Neural cell (in vitro differentiated cells): ENCODE measurements at regions not wholly inside any gene's neighbourhood (a gene's known extent, or its start where the extent isn't known, plus 50 kb on each side); places are given as distances from the start of the nearest gene placed in this dataset.

Source experiments
- H2AFZ ChIP-seq: fragments of 200-600, 300-800 bp; sonication (generic), shearing (Covaris generic); 2 replicates; pipeline ENCODE4 v1.6.0; 2014; ENCODE audit warnings: low read depth, mild to moderate bottlenecking, antibody characterized with exemption, low read length, moderate library complexity
- H3F3A ChIP-seq: fragments of 200-600 bp; shearing (Covaris generic); 2 replicates; pipeline ENCODE4 v1.6.1; 2016; ENCODE audit warnings: mild to moderate bottlenecking, moderate library complexity, mixed read lengths, antibody characterized with exemption, low read length; ENCODE audit not compliant: insufficient read depth, poor library complexity, severe bottlenecking
- H3K27ac ChIP-seq: fragments of 200-600, 300-800 bp; sonication (generic), shearing (Covaris generic); 2 replicates; pipeline ENCODE4 v1.5.1; 2014; ENCODE audit warnings: mild to moderate bottlenecking, low read length, moderate library complexity
- H3K27me3 ChIP-seq: fragments of 300-800, 200-600 bp; sonication (generic), shearing (Covaris generic); 2 replicates; pipeline ENCODE4 v1.6.0; 2014; ENCODE audit warnings: mild to moderate bottlenecking, low read depth, low read length, moderate library complexity; ENCODE audit not compliant: insufficient read depth
- H3K36me3 ChIP-seq: fragments of 300-800, 200-600 bp; sonication (generic), shearing (Covaris generic); 2 replicates; pipeline ENCODE4 v1.5.1; 2014; ENCODE audit warnings: mild to moderate bottlenecking, antibody characterized with exemption, low read length, moderate library complexity; ENCODE audit not compliant: insufficient read depth
- H3K4me2 ChIP-seq: fragments of 300-800, 200-600 bp; sonication (generic), shearing (Covaris generic); 2 replicates; pipeline ENCODE4 v1.6.0; 2014; ENCODE audit warnings: mild to moderate bottlenecking, low read length
- H3K4me3 ChIP-seq: fragments of 300-800, 200-600 bp; sonication (generic), shearing (Covaris generic); 2 replicates; pipeline ENCODE4 v1.5.1; 2014; ENCODE audit warnings: mild to moderate bottlenecking, low read length, moderate library complexity
- H3K79me2 ChIP-seq: fragments of 200-600 bp; shearing (Covaris generic); replicated peaks from 2 replicates; pipeline ENCODE4 v1.6.0; 2014; ENCODE audit warnings: mild to moderate bottlenecking, low read length, moderate library complexity; ENCODE audit not compliant: insufficient read depth
- H3K9ac ChIP-seq: fragments of 300-800, 200-600 bp; sonication (generic), shearing (Covaris generic); 2 replicates; pipeline ENCODE4 v1.6.1; 2016; ENCODE audit warnings: mild to moderate bottlenecking, low read length, mixed read lengths
- H3K9me2 ChIP-seq: fragments of 200-600 bp; shearing (Covaris generic); 2 replicates; pipeline ENCODE4 v1.6.1; 2016; ENCODE audit warnings: mild to moderate bottlenecking, low read length, mixed read lengths; ENCODE audit not compliant: insufficient read depth
- H3K9me3 ChIP-seq: fragments of 200-600, 300-800 bp; sonication (generic), shearing (Covaris generic); 2 replicates; pipeline ENCODE4 v1.6.1; 2016; ENCODE audit warnings: mild to moderate bottlenecking, mixed run types, low read length, moderate library complexity, mixed read lengths
- H4K20me1 ChIP-seq: fragments of 200-600 bp; shearing (Covaris generic); 2 replicates; pipeline ENCODE4 v1.6.1; 2016; ENCODE audit warnings: mild to moderate bottlenecking, mixed run types; ENCODE audit not compliant: insufficient read depth
- EP300 ChIP-seq: fragments of 450-650 bp; conservative IDR thresholded peaks from 2 replicates; pipeline ENCODE4 v1.6.1; 2014; ENCODE audit warnings: antibody characterized with exemption, mild to moderate bottlenecking, moderate library complexity; ENCODE audit not compliant: poor library complexity, severe bottlenecking
- EZH2 ChIP-seq: fragments of 200-600, 300-800 bp; shearing (Covaris generic), sonication (generic); IDR thresholded peaks from 2 replicates; pipeline ENCODE4 v1.6.1; 2014; ENCODE audit warnings: antibody characterized with exemption, low read length, borderline replicate concordance, mild to moderate bottlenecking; ENCODE audit not compliant: insufficient read depth, poor library complexity, severe bottlenecking
- MXI1 ChIP-seq: fragments of 450-650 bp; conservative IDR thresholded peaks from 2 replicates; pipeline ENCODE4 v1.6.1; 2014; ENCODE audit warnings: antibody characterized with exemption, mild to moderate bottlenecking; ENCODE audit not compliant: poor library complexity, severe bottlenecking
- POLR2AphosphoS5 ChIP-seq: IDR thresholded peaks from 2 replicates; pipeline ENCODE4 v1.6.1; 2012
- RAD21 ChIP-seq: fragments of 450-650 bp; conservative IDR thresholded peaks from 2 replicates; pipeline ENCODE4 v1.6.1; 2014; ENCODE audit warnings: antibody characterized with exemption, mild to moderate bottlenecking, moderate library complexity
- SMC3 ChIP-seq: fragments of 450-650 bp; conservative IDR thresholded peaks from 2 replicates; pipeline ENCODE4 v1.6.1; 2014; ENCODE audit warnings: antibody characterized with exemption, mild to moderate bottlenecking, moderate library complexity; ENCODE audit not compliant: poor library complexity
- TAF1 ChIP-seq: IDR thresholded peaks from 2 replicates; pipeline ENCODE4 v1.6.1; 2012; ENCODE audit warnings: low read depth
- TF ChIP-seq, protein P1 (sequence below): IDR thresholded peaks from 2 replicates; pipeline ENCODE4 v1.6.1; 2012; ENCODE audit warnings: borderline replicate concordance
- TF ChIP-seq, protein P2 (sequence below): fragments of 450-650 bp; IDR thresholded peaks from 2 replicates; pipeline ENCODE4 v1.5.1; 2014; ENCODE audit warnings: antibody characterized with exemption, mild to moderate bottlenecking, moderate library complexity; ENCODE audit not compliant: poor library complexity, severe bottlenecking

DNA sequence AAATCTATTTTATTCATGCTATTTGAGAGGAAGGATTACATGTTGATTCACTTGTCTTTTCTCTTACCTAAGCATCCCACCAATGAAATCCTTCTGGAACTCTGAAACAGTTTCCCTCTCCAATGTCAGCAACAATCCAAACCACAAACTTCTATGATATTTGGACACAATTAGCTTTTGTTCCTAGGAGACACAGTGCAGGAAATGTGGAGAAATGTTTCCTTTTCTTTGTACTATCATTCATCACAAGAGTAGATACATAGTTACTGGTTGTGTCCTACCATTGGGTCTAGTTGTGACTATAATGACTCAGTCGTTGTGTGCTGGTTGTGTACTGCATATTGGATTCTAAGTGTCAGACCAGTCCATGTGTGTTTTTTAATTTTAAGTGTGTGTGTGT is 156.8 kb upstream of the MAGI2 start:
- TF ChIP-seq SMC3 (no peak), MXI1 (no peak), EP300 (no peak)
- TF ChIP-seq, protein P1, sequence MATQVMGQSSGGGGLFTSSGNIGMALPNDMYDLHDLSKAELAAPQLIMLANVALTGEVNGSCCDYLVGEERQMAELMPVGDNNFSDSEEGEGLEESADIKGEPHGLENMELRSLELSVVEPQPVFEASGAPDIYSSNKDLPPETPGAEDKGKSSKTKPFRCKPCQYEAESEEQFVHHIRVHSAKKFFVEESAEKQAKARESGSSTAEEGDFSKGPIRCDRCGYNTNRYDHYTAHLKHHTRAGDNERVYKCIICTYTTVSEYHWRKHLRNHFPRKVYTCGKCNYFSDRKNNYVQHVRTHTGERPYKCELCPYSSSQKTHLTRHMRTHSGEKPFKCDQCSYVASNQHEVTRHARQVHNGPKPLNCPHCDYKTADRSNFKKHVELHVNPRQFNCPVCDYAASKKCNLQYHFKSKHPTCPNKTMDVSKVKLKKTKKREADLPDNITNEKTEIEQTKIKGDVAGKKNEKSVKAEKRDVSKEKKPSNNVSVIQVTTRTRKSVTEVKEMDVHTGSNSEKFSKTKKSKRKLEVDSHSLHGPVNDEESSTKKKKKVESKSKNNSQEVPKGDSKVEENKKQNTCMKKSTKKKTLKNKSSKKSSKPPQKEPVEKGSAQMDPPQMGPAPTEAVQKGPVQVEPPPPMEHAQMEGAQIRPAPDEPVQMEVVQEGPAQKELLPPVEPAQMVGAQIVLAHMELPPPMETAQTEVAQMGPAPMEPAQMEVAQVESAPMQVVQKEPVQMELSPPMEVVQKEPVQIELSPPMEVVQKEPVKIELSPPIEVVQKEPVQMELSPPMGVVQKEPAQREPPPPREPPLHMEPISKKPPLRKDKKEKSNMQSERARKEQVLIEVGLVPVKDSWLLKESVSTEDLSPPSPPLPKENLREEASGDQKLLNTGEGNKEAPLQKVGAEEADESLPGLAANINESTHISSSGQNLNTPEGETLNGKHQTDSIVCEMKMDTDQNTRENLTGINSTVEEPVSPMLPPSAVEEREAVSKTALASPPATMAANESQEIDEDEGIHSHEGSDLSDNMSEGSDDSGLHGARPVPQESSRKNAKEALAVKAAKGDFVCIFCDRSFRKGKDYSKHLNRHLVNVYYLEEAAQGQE: no peak
- no peak overlapping the region for H2AFZ ChIP-seq

DNA sequence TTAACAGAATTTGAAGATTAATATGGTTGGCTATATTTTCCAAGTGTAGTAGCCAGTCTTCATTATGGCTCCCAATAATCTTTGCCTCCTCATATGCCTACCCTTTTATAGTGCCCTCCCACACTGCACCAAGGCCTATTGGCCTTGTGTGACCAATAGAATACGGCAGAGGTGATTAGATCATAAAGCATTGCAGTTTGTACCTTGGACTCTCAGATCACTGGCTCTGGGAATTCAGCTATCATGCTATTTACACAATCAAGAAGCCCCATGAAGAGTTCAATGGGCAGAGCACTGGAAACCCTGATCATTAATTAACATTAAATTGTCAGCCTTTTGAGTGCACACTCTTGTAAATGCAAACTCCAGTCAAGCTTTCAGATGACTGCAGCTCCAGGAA is 154.5 kb upstream of the MAGI2 start:
- Histone ChIP-seq H4K20me1 (no peaks in the 10 kb centered on the region), H3K9me2 (no peaks in the 10 kb centered on the region), H3K27ac (no peak overlapping the region), H3K9ac (no peak overlapping the region), H3K4me3 (no peak overlapping the region), H3K36me3 (no peaks in the 10 kb centered on the region), H2AFZ (no peak overlapping the region), H3K4me2 (no peak overlapping the region), H3K27me3 (no peaks in the 10 kb centered on the region), H3K79me2 (no peaks in the 10 kb centered on the region), H3K9me3 (no peaks in the 10 kb centered on the region), H3F3A (no peaks in the 10 kb centered on the region)
- TF ChIP-seq EP300 (no peak), SMC3 (no peak), POLR2AphosphoS5 (no peak), TAF1 (no peak), EZH2 (no peak), RAD21 (no peak), MXI1 (no peak)
- TF ChIP-seq, protein P1: no peak
- TF ChIP-seq, protein P2, sequence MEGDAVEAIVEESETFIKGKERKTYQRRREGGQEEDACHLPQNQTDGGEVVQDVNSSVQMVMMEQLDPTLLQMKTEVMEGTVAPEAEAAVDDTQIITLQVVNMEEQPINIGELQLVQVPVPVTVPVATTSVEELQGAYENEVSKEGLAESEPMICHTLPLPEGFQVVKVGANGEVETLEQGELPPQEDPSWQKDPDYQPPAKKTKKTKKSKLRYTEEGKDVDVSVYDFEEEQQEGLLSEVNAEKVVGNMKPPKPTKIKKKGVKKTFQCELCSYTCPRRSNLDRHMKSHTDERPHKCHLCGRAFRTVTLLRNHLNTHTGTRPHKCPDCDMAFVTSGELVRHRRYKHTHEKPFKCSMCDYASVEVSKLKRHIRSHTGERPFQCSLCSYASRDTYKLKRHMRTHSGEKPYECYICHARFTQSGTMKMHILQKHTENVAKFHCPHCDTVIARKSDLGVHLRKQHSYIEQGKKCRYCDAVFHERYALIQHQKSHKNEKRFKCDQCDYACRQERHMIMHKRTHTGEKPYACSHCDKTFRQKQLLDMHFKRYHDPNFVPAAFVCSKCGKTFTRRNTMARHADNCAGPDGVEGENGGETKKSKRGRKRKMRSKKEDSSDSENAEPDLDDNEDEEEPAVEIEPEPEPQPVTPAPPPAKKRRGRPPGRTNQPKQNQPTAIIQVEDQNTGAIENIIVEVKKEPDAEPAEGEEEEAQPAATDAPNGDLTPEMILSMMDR: no peak

More for the DNA sequence above, 156.8 kb upstream of the MAGI2 start:
- H3F3A ChIP-seq: no peaks in the 10 kb centered on the region
- no peaks in the 10 kb centered on the region for H3K9me3 ChIP-seq
- no peaks in the 10 kb centered on the region for H3K27me3 ChIP-seq
- no peak overlapping the region for H3K4me3 ChIP-seq
- H3K79me2 ChIP-seq: no peaks in the 10 kb centered on the region
- H3K9me2 ChIP-seq: no peaks in the 10 kb centered on the region
- H3K27ac ChIP-seq: no peak overlapping the region
- H3K9ac ChIP-seq: no peak overlapping the region
- no peaks in the 10 kb centered on the region for H4K20me1 ChIP-seq
- H3K36me3 ChIP-seq: no peaks in the 10 kb centered on the region
- no peak overlapping the region for H3K4me2 ChIP-seq
